ENCODE measurements at regions not wholly inside any gene's neighbourhood (a gene's known extent, or its start where the extent isn't known, plus 50 kb on each side); places are given as distances from the start of the nearest gene placed in this dataset.
"Not testable (repeated sequence)": the region's sequence is repeated elsewhere in the genome, so short reads cannot be mapped to it uniquely, and the experiment has no call there.

DNA sequence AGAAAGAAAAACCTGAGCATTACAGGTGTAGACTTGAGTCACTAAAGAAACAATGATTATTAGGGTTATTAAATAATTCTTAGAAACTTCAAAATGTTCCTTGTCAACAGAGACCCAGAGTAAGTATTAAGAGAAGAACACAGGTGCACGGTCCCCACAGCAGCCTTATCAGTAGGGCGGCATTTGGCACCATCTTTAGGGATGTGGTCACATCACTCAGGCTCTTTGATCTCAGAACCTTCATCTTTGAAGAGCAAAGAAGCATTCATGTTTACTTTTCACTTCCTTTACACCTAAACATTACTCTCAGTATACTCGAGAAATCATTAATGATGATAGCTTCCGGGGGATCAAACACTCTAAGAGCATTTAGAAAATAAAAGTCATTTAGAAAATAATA, 928.7 kb downstream of the KCNJ2 start:
- DNase-seq (ENCODE audit: low spot score): no peak

DNA sequence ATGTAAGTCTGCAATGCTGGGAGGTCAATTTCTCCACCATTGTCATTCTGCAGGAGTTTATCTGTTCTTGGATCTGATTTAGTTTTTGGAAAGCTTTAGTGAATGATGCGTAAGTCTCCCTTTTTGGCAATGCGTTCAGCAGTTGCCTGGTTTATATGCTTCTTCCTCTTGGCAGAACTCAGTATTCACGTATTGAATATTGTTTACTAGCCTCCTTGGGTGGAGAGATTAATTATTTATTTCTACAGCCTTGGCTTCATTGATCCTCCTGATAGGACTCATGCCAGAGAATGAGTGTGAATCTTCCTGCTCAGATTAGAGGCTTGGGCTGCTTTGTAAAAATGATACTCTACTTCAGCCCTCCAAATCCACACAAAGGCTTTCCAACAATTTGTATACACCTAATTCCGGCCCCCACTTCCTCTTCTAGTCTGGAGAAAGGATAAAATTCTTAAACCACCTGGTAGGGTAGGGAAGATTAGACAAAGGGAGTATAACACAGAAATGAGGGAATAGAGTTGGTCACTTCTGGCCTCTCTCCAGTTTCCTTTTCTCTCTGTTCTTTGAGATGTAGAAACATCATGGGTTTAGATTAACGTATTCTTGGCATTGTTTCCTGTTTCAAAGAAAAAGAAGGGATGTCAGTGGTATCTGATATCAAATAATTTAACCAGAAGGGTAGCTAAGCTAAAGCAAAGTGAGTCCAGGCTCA, 929.8 kb downstream of the KCNJ2 start:
- no peak for DNase-seq (ENCODE audit: low spot score)

DNA sequence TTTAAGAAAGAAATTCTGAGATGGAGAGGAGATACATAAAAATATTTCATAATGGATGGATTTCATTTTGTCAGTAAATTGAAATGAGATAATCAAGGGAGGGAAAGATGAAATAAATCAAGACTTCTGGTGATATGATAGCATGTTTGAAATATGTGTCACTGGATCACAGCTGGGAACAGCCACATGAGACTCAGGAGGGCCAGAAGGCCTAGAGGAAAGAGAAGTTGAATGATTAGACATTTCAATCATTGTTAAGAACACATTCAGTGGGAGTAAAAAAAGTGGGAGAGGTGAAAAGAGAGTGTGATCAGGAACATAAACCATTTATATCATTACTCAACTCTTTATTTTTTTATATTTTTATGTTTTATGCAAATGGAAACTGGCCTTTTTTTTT, 933.4 kb downstream of the KCNJ2 start:
- no peak for DNase-seq (ENCODE audit: low spot score)

DNA sequence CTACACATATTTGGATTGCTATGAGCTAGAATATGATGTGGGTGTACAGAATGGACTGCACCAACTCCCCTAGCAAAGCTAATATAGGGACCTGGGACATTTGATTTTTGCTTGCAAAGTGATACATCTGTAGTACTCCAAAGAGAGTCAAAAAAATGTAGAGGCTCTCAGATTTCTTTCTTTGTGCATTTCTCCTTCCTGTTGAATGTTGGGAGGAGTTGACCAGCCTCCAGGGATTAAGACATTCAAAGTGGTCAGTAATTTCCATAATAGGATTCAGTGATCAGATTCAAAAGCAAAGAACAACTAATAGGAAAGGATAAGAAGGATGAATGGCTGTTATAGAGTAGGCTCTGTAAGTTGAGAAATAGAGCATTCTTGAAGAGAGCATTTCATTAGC, 934.9 kb downstream of the KCNJ2 start:
- DNase-seq (ENCODE audit: low spot score): no peak

DNA sequence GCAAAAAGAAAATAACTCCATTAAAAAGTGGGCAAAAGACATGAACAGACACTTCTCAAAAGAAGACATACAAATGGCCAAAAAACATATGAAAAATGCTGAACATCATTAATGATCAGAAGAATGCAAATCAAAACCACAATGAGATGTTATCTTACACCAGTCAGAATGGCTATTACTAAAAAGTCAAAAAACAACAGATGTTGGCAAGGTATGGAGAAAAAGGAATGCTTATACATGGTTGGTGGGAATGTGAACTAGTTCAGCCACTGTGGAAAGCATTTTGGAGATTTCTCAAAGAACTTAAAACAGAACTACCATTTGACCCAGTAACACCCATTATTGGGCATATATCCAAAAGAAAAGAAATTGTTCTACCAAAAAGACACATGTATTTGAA, 936.7 kb downstream of the KCNJ2 start:
- not testable (repeated sequence) for DNase-seq (ENCODE audit: low spot score)

DNA sequence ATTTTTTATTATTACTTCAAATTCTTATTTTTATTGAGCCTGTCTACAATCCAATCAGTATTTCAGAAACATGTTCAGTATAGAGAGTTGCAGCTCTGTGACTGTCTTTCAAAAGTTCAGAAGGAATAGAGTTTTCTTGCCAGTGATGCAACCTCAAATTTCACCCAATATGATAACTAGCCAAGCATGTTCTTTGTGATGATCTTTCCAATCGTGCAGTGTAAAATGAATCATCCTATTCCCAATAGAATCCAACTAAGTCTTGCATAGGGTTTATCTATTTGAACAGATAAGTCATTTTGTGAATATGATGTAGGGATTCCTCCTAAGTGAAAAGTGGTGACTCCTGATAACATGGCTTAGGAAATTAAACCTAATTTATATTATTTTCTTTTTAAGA, 937.8 kb downstream of the KCNJ2 start:
- DNase-seq (ENCODE audit: low spot score): no peak

DNA sequence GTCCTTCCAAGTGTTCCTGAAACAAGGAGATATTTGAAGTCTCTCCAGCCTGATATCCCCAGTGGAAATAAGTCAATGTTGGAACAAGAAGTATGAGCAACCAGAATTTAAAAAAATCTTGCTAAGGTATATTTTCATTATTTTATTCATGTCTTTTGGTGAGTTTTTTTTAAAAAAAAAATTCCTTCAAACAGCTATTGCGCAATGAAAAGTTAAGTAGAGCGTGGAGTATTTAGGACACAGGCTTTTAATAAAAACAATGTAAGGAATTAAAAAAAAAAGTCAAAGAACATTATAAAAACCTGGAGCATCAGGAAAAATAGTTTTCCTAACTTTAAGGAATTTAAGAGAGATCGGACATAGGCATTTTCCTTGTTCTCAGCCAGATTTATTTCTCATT, 940.4 kb downstream of the KCNJ2 start:
- no peak for DNase-seq (ENCODE audit: low spot score)

DNA sequence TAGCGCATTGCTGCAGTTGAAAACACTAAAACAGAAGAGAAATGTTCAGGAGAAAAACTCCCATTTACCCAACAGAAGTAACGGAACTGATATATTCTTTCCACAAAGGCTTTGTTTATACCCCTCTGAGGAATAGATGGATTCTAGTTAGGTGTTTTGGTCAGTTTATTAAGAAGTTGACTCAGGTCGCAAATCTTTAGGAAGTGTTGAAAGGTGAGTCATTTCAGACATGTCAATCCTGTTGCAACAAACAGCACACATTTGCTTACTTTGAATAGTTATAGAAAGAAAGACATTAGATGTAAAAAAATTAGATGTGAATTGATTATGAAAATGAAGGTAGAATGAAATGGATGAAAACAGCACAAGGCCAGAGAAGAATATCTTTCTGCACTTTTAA, 941.0 kb downstream of the KCNJ2 start:
- no peak for DNase-seq (ENCODE audit: low spot score)

DNA sequence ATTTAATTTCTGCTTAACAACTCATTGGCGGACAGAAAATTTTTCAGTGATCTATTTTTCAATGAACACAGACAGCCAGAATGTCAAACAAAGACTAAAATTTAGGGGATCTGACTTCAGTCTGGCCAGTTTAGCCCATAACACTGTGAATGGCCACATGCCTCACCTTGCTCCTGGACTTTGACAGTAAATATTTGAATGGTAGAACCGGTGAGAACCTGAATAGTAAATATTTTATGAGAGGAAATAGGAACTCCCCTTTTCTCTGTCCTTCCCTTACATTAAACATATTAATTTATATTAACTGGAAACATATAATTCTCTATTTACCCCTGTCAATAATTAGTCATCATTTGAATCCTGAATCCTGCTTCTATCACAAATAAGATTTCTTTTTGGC, 942.1 kb downstream of the KCNJ2 start:
- DNase-seq (ENCODE audit: low spot score): no peak

DNA sequence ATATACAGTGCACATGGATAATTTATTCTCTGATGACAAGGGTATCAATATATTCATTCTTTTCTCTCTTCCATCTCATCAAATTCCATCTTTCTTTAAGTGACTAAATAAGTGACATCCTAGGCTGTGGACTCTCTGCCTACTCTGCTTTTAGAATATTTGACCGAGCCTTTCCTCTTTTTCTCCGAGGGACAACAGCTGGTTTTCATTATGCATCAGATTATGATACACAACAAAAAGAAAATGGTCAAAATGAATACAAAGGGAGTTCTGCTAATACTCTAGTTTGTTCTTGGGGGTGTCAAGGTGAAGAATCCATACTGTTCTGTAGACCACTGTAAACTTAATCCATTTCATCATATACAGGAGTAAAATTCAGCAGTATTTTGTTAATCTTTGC, 942.6 kb downstream of the KCNJ2 start:
- DNase-seq (ENCODE audit: low spot score): no peak

DNA sequence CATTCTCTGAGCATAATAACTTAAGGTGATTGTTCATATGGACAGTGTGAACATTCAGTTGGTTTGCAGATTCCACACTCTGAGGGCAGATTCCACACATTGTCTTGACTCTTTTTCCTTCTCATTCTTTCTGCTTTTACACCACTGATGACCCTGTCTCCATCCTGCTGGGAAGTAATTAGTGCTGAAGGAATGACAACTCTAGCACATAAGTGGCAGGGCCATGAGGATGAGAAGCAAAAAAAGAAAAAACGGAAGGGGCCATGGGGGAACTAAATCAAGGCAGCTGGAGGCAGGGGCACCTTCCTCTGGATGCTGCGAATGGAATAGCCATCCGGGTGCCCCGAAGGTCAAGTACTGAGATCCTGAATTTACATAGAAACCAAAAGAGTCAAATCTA, 944.0 kb downstream of the KCNJ2 start:
- no peak for DNase-seq (ENCODE audit: low spot score)

DNA sequence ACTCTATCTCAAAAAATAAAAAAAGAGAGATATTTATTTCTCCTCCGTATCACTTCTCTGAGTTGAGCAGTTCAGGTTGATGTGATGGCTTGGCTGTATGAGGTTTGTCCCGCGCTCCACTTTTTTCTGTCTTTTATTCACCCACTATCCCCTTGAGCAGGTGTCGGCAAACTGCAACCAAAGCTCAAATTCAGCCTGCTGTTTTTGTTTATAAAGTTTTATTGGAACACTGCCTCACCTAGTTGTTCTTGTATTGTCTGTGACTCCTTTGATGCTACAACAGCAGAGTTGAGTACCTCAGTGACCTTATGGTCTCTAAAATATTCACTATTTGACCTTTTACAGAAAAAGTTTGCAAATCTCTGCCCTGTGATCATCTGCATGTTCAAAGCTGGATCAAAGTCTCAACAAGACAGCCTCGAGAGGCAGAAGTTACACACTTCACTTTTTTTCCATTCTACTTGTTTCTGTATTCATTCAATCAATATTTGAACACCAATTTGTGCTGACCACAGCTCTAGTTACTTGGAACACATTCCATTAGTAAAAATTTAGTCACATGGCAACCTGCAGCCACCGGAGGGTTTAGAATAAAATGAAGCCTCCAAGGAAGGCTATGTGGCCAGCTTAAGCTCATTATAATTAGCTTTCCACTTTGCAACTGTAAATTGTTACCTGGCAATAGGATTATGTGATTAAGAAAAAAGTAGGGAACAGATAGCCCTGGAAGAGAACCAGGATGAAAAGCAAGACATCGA, 945.8 kb downstream of the KCNJ2 start:
- DNase-seq (ENCODE audit: low spot score): no peak

DNA sequence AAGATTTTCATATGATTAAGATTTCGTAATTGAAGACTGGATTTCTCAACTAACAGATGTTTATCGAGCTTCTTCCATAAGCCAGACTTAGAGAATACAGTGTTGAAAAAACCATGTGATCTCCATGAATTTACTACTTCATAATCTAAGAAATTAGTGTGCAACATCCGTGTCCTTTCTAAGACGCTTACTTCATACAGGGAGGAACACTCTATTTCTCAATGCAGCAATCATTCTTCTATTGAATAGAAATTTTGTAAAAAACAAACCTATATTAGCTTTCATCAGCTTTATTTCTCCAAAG, 946.3 kb downstream of the KCNJ2 start:
- DNase-seq (ENCODE audit: low spot score): no peak

DNA sequence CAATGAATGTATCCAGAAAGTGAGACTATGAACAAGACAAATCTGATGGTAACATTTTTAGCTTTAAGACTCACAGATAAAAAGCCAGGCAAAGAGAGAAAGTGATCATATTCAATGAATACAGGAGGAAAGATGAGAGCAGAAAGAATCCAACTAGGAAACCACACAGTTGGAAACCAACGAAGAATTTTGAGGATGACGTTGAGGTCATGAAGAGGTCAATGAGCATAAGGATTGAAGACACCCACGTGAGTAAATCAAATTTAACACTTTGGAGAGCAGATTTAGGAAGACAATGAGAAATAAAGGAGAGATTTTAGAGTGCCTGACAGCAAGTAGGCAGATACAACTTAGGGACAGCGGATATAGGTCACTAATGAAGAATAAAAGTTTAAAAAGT, 948.1 kb downstream of the KCNJ2 start:
- no peak for DNase-seq (ENCODE audit: low spot score)

DNA sequence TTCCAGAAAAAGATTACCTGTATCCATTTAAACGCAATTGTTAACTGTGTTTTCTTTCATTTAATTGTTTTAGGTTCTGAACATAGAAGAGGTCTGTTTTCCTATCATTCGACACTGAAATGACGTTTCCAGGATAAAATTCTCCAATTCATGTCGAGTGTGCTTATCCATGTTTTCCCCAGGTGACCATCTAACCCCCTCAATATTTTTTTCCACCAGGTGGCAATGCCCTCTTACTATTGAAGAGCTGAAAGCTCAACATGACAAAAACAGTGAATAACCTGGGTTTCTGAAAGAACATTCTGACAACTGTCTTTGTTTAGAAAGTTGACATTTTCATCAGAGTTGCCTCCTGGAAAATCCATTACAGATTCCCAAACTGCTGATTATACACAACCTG, 948.7 kb downstream of the KCNJ2 start:
- no peak for DNase-seq (ENCODE audit: low spot score)

DNA sequence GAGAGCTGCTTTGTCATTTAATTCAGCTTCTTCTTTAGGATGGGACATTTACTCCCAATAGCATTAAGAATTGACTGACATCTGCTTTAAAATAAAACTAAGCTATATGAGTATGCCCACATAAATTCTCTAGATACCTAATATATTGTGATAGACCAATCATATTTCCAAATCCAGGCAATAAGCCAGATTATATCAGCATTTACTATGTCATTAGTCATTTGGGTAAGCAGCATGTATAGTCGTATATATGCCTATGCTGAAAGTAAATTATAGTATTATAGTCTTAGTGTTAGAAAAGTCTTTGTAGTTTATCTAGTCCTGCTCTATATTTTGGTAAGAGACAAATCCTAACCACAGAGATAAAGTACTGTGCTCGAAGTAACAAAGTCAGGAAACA, 958.1 kb downstream of the KCNJ2 start:
- no peak for DNase-seq (ENCODE audit: low spot score)

DNA sequence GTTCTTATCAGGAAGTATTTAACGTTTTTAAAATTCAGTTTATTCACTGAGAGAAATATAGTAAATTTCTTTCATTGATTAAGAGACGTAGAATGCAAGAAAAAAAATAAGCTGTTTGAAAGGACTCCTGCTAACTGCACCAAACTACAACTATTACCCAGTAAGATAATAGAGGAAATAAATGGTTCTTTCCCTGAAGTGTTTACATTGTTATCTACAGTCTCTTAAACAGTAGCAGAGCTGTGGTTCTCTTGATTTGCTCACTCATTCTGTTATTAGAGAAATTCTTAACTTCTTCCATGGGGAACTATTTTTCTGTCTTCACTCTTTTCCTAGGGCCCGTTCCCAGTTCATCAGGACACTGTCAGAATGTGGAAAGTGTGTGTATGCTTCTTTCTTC, 973.0 kb downstream of the KCNJ2 start:
- DNase-seq (ENCODE audit: low spot score): no peak

DNA sequence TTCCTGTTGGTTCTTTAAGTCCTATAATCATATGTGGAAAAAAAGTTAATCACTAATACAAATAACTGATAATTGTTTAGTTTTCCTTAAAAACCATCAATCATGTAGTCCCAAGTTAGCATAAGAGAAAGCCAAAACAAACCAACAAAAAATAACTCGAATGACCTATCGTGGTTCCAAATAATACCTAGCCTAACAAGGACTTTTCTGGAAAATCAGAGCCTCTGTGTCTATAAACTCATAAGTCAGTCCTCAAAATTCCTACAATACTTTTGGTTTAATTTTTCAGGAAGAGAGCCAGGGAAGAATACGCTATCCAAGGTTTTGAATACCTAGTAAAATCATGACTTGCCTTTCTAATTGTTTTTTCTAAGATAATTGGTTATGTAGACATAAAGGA, 975.3 kb upstream of the SOX9 start:
- DNase-seq (ENCODE audit: low spot score): no peak

DNA sequence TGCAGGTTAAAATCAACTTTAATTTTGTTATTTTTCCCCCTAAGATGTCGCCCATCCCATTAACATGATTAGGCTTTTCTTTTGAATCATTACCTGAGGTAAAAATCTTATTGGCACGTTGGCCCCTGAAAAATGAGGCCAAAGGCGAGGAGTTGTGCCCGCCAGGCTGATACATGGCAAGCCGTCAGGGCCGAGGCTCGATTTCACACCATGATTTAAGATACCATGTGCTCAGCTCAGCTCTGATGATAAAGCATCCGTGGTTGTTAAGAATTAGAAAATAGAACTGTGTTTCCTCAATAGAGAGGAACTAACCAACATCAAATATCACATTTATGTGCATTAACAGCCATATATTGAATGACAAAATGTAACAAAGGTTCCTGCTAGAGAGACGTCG, 972.9 kb upstream of the SOX9 start:
- DNase-seq (ENCODE audit: low spot score): no peak

DNA sequence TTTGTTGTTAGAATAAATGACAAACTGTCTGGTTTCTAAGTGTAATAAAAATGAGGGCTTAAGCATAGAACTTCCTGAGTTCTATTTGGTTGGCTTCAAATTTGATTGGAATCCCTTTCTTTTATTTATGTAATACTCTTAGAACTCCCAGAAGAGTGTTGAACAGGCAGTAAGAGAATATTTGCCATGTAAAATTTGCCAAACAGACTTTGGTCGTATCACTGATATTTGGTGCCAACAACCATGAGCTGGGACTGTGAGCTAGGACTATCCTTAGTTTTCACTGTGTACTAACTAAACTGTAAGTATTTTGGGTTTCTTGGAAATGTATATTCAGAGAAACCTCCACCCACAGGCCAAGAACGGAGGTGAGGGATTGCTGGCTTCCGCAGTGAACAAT, 971.2 kb upstream of the SOX9 start:
- no peak for DNase-seq (ENCODE audit: low spot score)

DNA sequence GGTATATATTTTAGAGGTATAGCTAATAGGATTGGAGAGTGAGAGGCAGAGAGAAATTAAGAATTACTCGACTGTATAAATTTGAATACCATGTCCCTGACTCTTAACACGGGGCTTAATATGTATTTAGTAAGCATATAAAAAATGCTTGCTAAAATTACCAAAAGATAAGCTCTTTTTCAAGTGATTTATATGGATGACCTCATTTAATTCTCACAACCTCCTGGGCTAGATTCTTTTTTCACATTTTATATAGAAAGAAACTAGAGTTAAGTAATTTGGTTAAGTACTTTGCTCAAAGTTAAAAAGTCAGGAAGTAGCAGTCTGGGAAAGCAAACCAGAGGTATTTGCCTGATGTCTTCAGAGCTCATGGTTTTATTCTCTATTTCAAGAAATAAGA, 963.5 kb upstream of the SOX9 start:
- DNase-seq (ENCODE audit: low spot score): no peak

DNA sequence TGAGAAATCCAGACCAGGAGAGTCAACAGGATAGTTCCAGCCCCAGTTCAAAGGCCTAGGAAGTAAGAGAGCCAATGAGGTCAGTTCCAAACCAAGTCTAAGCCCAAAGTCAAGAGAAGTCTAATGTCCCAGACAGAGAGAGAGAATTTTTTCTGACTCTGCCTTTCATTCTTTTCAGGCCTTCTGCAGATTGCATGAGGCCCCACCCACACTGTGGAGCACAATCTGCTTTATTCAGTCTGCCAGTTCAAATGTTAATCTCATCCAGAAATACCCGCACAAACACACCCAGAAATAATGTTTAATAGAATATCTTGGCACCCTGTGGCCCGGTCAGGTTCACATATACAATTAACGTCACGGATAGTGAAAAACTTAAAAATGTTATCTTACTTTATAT, 962.4 kb upstream of the SOX9 start:
- no peak for DNase-seq (ENCODE audit: low spot score)

DNA sequence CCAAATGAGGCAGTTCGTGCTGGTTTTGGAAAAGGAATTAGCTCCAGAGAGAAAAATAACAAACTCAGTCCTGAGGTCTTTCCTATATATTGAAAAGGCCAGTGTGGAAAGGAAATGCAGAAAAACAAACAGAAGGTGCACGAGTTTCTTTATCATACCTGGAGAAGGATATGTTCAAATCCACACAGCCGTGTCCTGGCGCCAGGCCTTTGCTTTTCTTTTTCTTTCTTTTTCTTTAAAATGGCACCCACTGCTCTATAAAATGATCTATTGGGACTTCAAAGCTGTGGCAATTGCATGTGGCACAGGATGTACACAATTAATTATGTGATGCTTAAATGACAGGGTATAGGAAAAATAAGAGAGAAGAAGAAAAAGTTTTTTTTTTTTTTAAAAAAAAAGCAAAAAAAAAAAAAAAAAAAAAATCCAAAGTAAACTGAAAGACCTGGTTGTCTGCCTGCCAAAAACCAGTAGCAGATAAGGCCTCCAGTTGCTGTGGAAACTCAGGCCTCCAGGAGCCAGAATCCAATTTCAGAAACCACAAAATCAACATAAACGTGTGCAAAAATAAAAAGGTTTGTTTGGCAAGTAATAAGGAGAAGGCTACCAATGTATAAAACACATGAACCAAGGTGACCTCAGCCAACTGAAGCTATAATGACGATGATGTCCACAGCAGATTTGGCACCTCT, 957.6 kb upstream of the SOX9 start:
- DNase-seq (ENCODE audit: low spot score): no peak

DNA sequence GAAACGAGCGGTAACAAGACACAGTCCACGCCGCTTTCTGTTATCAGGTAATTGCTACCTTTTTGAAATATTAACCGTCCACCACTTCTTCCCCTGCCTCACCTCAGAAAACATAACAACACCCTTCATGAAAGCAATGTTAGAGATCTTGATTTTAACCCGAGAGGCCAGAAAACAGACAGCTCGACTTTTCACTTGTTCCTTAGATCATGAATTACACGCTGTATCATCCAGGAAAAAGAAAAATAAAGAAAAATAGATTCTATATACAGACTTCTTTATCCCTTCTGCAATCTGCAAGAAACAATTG, 957.1 kb upstream of the SOX9 start:
- DNase-seq (ENCODE audit: low spot score): no peak
